Trophoblast cell (in vitro differentiated cells and primary cell): ENCODE measurements at regions not wholly inside any gene's neighbourhood (a gene's known extent, or its start where the extent isn't known, plus 50 kb on each side); places are given as distances from the start of the nearest gene placed in this dataset.

Experiments used
- DNase-seq, 2 donors: peaks; one replicate each; pipeline ENCODE4 v3.0.0-alpha.2; 2016
- H2AFZ ChIP-seq: 2 replicates; pipeline ENCODE4 v1.6.1; 2013; ENCODE audit warnings: low read length, moderate library complexity, mild to moderate bottlenecking; ENCODE audit not compliant: insufficient read depth, poor library complexity
- H2AK5ac ChIP-seq: 2 replicates; pipeline ENCODE4 v1.6.1; 2013; ENCODE audit warnings: mild to moderate bottlenecking, low read length
- H2BK120ac ChIP-seq: 2 replicates; pipeline ENCODE4 v1.6.1; 2013; ENCODE audit warnings: low read length, mild to moderate bottlenecking, moderate library complexity; ENCODE audit not compliant: insufficient read depth, poor library complexity
- H2BK12ac ChIP-seq: 2 replicates; pipeline ENCODE4 v1.6.1; 2013; ENCODE audit warnings: mild to moderate bottlenecking, low read length, moderate library complexity
- H2BK5ac ChIP-seq: 2 replicates; pipeline ENCODE4 v1.6.1; 2013; ENCODE audit warnings: low read length, low read depth, moderate library complexity, mild to moderate bottlenecking; ENCODE audit not compliant: poor library complexity
- H3K14ac ChIP-seq: 2 replicates; pipeline ENCODE4 v1.6.1; 2013; ENCODE audit warnings: mild to moderate bottlenecking, low read length
- H3K18ac ChIP-seq: 2 replicates; pipeline ENCODE4 v1.6.1; 2013; ENCODE audit warnings: mild to moderate bottlenecking, low read length
- H3K23ac ChIP-seq: 2 replicates; pipeline ENCODE4 v1.6.1; 2013; ENCODE audit warnings: low read length
- H3K27ac ChIP-seq: 2 replicates; pipeline ENCODE4 v1.5.1; 2013; ENCODE audit warnings: low read depth, mild to moderate bottlenecking, inconsistent platforms, low read length, moderate library complexity
- H3K27me3 ChIP-seq: 2 replicates; pipeline ENCODE4 v1.6.1; 2013; ENCODE audit warnings: inconsistent platforms, mild to moderate bottlenecking, low read length, moderate library complexity; ENCODE audit not compliant: insufficient read depth
- H3K36me3 ChIP-seq, 2 experiments: 1 replicate in 1 of 2; 2 replicates in 1 of 2; pipeline ENCODE4 v1.6.1; 2013; ENCODE audit warnings: low read length in 2 of 2, mild to moderate bottlenecking in 2 of 2, moderate library complexity in 1 of 2; ENCODE audit not compliant: insufficient read depth in 2 of 2, control insufficient read depth in 1 of 2
- H3K4ac ChIP-seq: 2 replicates; pipeline ENCODE4 v1.6.1; 2013; ENCODE audit warnings: low read depth, mild to moderate bottlenecking, low read length, moderate library complexity
- H3K4me1 ChIP-seq, 2 experiments: 1 replicate in 1 of 2; 2 replicates in 1 of 2; pipeline ENCODE4 v1.6.1; 2013; ENCODE audit warnings: low read length in 2 of 2, mild to moderate bottlenecking in 2 of 2, moderate library complexity in 1 of 2; ENCODE audit not compliant: insufficient read depth in 2 of 2, control insufficient read depth in 1 of 2
- H3K4me2 ChIP-seq: 2 replicates; pipeline ENCODE4 v1.6.1; 2013; ENCODE audit warnings: inconsistent platforms, mild to moderate bottlenecking, low read length, moderate library complexity
- H3K4me3 ChIP-seq: 2 replicates; pipeline ENCODE4 v1.5.1; 2013; ENCODE audit warnings: mild to moderate bottlenecking, low read depth, low read length, inconsistent platforms
- H3K79me1 ChIP-seq: one replicate; pipeline ENCODE4 v1.6.1; 2013; ENCODE audit warnings: low read length
- H3K79me2 ChIP-seq: 2 replicates; pipeline ENCODE4 v1.6.1; 2013; ENCODE audit warnings: low read length, mild to moderate bottlenecking; ENCODE audit not compliant: control insufficient read depth, insufficient read depth, poor library complexity
- H3K9ac ChIP-seq: 2 replicates; pipeline ENCODE4 v1.6.1; 2013; ENCODE audit warnings: mild to moderate bottlenecking, low read length
- H3K9me3 ChIP-seq: 2 replicates; pipeline ENCODE4 v1.6.1; 2013; ENCODE audit warnings: low read depth, mild to moderate bottlenecking, control low read depth, inconsistent platforms, low read length; ENCODE audit not compliant: insufficient read depth
- H4K12ac ChIP-seq: 2 replicates; pipeline ENCODE4 v1.6.1; 2013; ENCODE audit warnings: low read depth, mild to moderate bottlenecking, low read length, moderate library complexity
- H4K8ac ChIP-seq: 2 replicates; pipeline ENCODE4 v1.6.1; 2013; ENCODE audit warnings: low read depth, mild to moderate bottlenecking, low read length, moderate library complexity
- H4K91ac ChIP-seq: one replicate; pipeline ENCODE4 v1.6.1; 2013; ENCODE audit warnings: low read depth, mild to moderate bottlenecking, low read length, moderate library complexity
- WGBS: extraction: QIAGEN DNeasy Blood & Tissue Kit; methylation state at CpG from one replicate; pipeline ENCODE4 v1.1.7; 2013; ENCODE audit warnings: missing lambda C conversion rate; ENCODE audit not compliant: insufficient read length, insufficient coverage; ENCODE audit errors: extremely low coverage; 5-methylcytosine and 5-hydroxymethylcytosine counted together

DNA sequence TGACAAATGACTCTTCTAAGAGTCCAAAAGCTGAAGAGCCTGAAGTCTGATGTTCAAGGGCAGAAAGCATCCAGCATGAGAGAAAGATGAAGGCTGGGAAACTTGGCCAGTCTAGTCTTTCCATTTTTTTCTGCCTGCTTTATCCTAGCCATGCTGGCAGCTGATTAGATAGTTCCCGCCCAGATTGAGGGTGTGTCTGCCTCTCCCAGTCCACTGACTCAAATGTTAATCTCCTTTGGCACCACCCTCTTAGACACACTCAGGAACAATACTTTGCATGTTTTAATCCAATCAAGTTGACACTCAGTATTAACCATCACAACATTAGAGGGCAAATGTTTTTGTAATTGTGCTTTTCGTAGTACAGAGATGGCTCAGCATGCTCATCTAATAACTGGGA is 267.5 kb upstream of the KLHL1 start:
- Histone ChIP-seq H4K8ac (no peak overlapping the region), H3K4me2 (no peak overlapping the region), H3K36me3 (no peaks in the 10 kb centered on the region), H3K14ac (no peak overlapping the region), H3K79me1 (no peaks in the 10 kb centered on the region), H2BK5ac (no peak overlapping the region), H2BK12ac (no peak overlapping the region), H4K12ac (no peak overlapping the region), H3K27me3 (no peaks in the 10 kb centered on the region), H2AK5ac (no peak overlapping the region), H3K4me1 (no peaks in the 10 kb centered on the region), H2BK120ac (no peak overlapping the region), H3K9me3 (no peaks in the 10 kb centered on the region), H3K23ac (no peak overlapping the region), H3K18ac (no peak overlapping the region), H3K79me2 (no peaks in the 10 kb centered on the region), H2AFZ (no peak overlapping the region), H3K4ac (no peak overlapping the region), H4K91ac (no peak overlapping the region), H3K9ac (no peak overlapping the region), H3K27ac (no peak overlapping the region), H3K4me3 (no peak overlapping the region)
- no peak for DNase-seq
- WGBS = no CpG with 5 or more reads among the region's 2 CpGs

- Histone ChIP-seq H3K14ac (no peak overlapping the region), H3K4me1 (no peaks in the 10 kb centered on the region), H2BK5ac (no peak overlapping the region), H2BK12ac (no peak overlapping the region), H2BK120ac (no peak overlapping the region), H3K27ac (no peak overlapping the region), H3K18ac (no peak overlapping the region), H4K91ac (no peak overlapping the region), H2AFZ (no peak overlapping the region), H4K12ac (no peak overlapping the region), H3K9me3 (no peaks in the 10 kb centered on the region), H3K27me3 (no peaks in the 10 kb centered on the region), H3K4me2 (no peak overlapping the region), H4K8ac (no peak overlapping the region), H3K79me2 (no peaks in the 10 kb centered on the region), H2AK5ac (no peak overlapping the region), H3K4ac (no peak overlapping the region), H3K4me3 (no peak overlapping the region), H3K9ac (no peak overlapping the region), H3K36me3 (no peaks in the 10 kb centered on the region), H3K79me1 (no peaks in the 10 kb centered on the region), H3K23ac (no peak overlapping the region)
- WGBS = no CpG with 5 or more reads among the region's 6 CpGs
- no peak for DNase-seq
Observed at GRCh38 chr13:70370924-70371323, 262.7 kb upstream of the KLHL1 start.

DNA sequence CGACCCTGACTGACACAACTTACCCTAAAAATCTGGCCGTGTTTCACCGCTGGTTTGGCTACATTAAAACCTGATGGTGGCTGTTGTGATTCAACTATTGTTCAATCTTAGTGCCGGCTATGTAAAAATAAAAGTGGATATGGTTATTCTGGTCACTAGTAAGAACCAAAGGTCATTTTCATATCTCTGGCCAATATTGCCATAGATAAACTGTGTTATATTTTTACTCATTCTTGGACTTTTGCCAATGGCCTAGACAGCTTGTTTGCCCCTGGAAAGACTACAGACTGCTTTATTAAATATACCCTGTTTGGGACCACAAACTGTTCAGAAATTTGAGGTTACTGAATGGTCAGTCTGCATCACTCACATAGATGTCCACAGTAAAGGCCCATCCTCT is 258.5 kb upstream of the KLHL1 start:
- H4K12ac ChIP-seq = no peak overlapping the region
- no peaks in the 10 kb centered on the region for H3K27me3 ChIP-seq
- no peak overlapping the region for H3K23ac ChIP-seq
- no peak overlapping the region for H4K8ac ChIP-seq
- no peak overlapping the region for H3K4me3 ChIP-seq
- no peak overlapping the region for H3K9ac ChIP-seq
- H2BK5ac ChIP-seq = no peak overlapping the region
- WGBS = no CpG with 5 or more reads among the region's 4 CpGs
- no peak overlapping the region for H3K14ac ChIP-seq
- H3K9me3 ChIP-seq = no peaks in the 10 kb centered on the region
- no peak overlapping the region for H2AFZ ChIP-seq
- no peak overlapping the region for H2BK12ac ChIP-seq
- H3K36me3 ChIP-seq = no peaks in the 10 kb centered on the region
- no peak for DNase-seq
- H3K79me1 ChIP-seq = no peaks in the 10 kb centered on the region
- no peak overlapping the region for H3K18ac ChIP-seq
- no peak overlapping the region for H4K91ac ChIP-seq
- no peak overlapping the region for H3K4ac ChIP-seq
- H3K27ac ChIP-seq = no peak overlapping the region
- no peak overlapping the region for H2AK5ac ChIP-seq
- H2BK120ac ChIP-seq = no peak overlapping the region
- no peak overlapping the region for H3K4me2 ChIP-seq
- H3K79me2 ChIP-seq = no peaks in the 10 kb centered on the region
- no peaks in the 10 kb centered on the region for H3K4me1 ChIP-seq

GRCh38 chr13:70363991-70364390 is 255.7 kb upstream of the KLHL1 start:
- Histone ChIP-seq H2BK12ac (no peak overlapping the region), H3K4me3 (no peak overlapping the region), H3K27ac (no peak overlapping the region), H2BK5ac (no peak overlapping the region), H3K23ac (no peak overlapping the region), H3K4me1 (no peaks in the 10 kb centered on the region), H2AK5ac (no peak overlapping the region), H3K4me2 (no peak overlapping the region), H4K8ac (no peak overlapping the region), H2BK120ac (no peak overlapping the region), H3K79me2 (no peaks in the 10 kb centered on the region), H3K4ac (no peak overlapping the region), H4K12ac (no peak overlapping the region), H4K91ac (no peak overlapping the region), H3K14ac (no peak overlapping the region), H3K27me3 (no peaks in the 10 kb centered on the region), H3K79me1 (no peaks in the 10 kb centered on the region), H3K36me3 (no peaks in the 10 kb centered on the region), H2AFZ (no peak overlapping the region), H3K9ac (no peak overlapping the region), H3K9me3 (no peaks in the 10 kb centered on the region), H3K18ac (no peak overlapping the region)
- DNase-seq = no peak
- no CpG with 5 or more reads among the region's 2 CpGs for WGBS
